Activated CD4-positive, alpha-beta T cell treated with anti-CD3 and anti-CD28 coated beads for 36 hours (primary cell): ENCODE measurements at regions not wholly inside any gene's neighbourhood (a gene's known extent, or its start where the extent isn't known, plus 50 kb on each side); places are given as distances from the start of the nearest gene placed in this dataset.

Experiments
- ATAC-seq: fragments of 200-7000 bp; cut with Tn5 transposase; one replicate; pipeline ENCODE4 v1.10.0; 2021; ENCODE audit warnings: mild to moderate bottlenecking, moderate library complexity
- CTCF ChIA-PET: fragments of 350-600 bp; sonication (Branson Sonifier 250); formaldehyde crosslinking; loops from one replicate; lab custom pipeline; 2021; ENCODE audit warnings: antibody characterized with exemption; lab: Charles Lee
- POLR2A ChIA-PET: fragments of 350-600 bp; sonication (Branson Sonifier 250); formaldehyde crosslinking; loops from one replicate; lab custom pipeline; 2021; ENCODE audit warnings: antibody characterized with exemption, inconsistent platforms; lab: Charles Lee
- DNase-seq: peaks from one replicate; pipeline ENCODE4 v3.0.0-alpha.2; 2020
- H3K27ac Mint-ChIP-seq: one replicate; pipeline ENCODE4 v1.8.0; 2021; ENCODE audit warnings: mixed read lengths
- H3K27me3 Mint-ChIP-seq: one replicate; pipeline ENCODE4 v1.8.0; 2021; ENCODE audit warnings: mixed read lengths
- H3K36me3 Mint-ChIP-seq: one replicate; pipeline ENCODE4 v1.8.0; 2021; ENCODE audit warnings: low read depth, mixed read lengths
- H3K4me1 Mint-ChIP-seq: one replicate; pipeline ENCODE4 v1.8.0; 2021; ENCODE audit warnings: mixed read lengths
- H3K4me3 Mint-ChIP-seq: one replicate; pipeline ENCODE4 v1.8.0; 2021; ENCODE audit warnings: mild to moderate bottlenecking, moderate library complexity, mixed read lengths
- H3K9me3 Mint-ChIP-seq: one replicate; pipeline ENCODE4 v1.8.0; 2021; ENCODE audit warnings: low read depth, mixed read lengths
- intact Hi-C, 2 experiments: fragments of 100-400 bp; cut with DNase I in 1 of 2; cut with micrococcal nuclease in 1 of 2; formaldehyde crosslinking; loops; one replicate each; pipeline versions ENCODE4 v1.14.2 to v1.15.1; 2022 to 2024; cut with DNase I, micrococcal nuclease

- DNase-seq: no peak
- ChIA-PET CTCF (interaction anchor here (0.8 to 1.1 kb wide), 2 partner anchors 18 to 69 kb away, joined by 3 read pairs; no protein-coding TSS in a partner anchor), POLR2A (no interaction called here)
- H3K27me3 Mint-ChIP-seq: no peaks in the 10 kb centered on the region
- no peaks in the 10 kb centered on the region for H3K36me3 Mint-ChIP-seq
- no peak overlapping the region for H3K4me3 Mint-ChIP-seq
- H3K9me3 Mint-ChIP-seq: no peaks in the 10 kb centered on the region
- ATAC-seq: no peak
- H3K4me1 Mint-ChIP-seq: peaks cover 12% of the 10 kb centered on the region
- no peak overlapping the region for H3K27ac Mint-ChIP-seq
- intact Hi-C loops: no loop called here
Measured at GRCh38 chr10:60623627-60624026, 154.7 kb upstream of the CDK1 start.

GRCh38 chr10:60621018-60621417 is 157.3 kb upstream of the CDK1 start:
- no peaks in the 10 kb centered on the region for H3K36me3 Mint-ChIP-seq
- ATAC-seq (no peak), DNase-seq (no peak)
- CTCF ChIA-PET: interaction anchor here (1.5 kb wide), 1 partner anchor 8 kb away, joined by 4 read pairs; no protein-coding TSS in a partner anchor
- no peak overlapping the region for H3K27ac Mint-ChIP-seq
- H3K4me3 Mint-ChIP-seq: no peak overlapping the region
- no peaks in the 10 kb centered on the region for H3K27me3 Mint-ChIP-seq
- POLR2A ChIA-PET: no interaction called here
- intact Hi-C loops: no loop called here
- peaks cover 23% of the 10 kb centered on the region for H3K4me1 Mint-ChIP-seq
- no peaks in the 10 kb centered on the region for H3K9me3 Mint-ChIP-seq

- no peaks in the 10 kb centered on the region for H3K9me3 Mint-ChIP-seq
- no peak for ATAC-seq
- no peak overlapping the region for H3K27ac Mint-ChIP-seq
- H3K4me1 Mint-ChIP-seq: peaks cover 21% of the 10 kb centered on the region
- intact Hi-C loops: no loop called here
- ChIA-PET POLR2A (no interaction called here), CTCF (interaction anchor here (0.8 kb wide), 1 partner anchor 21 kb away, joined by 3 read pairs; no protein-coding TSS in a partner anchor)
- DNase-seq: no peak
- H3K4me3 Mint-ChIP-seq: no peak overlapping the region
- H3K36me3 Mint-ChIP-seq: no peaks in the 10 kb centered on the region
- no peaks in the 10 kb centered on the region for H3K27me3 Mint-ChIP-seq
Measured at GRCh38 chr10:60618861-60619260, 159.4 kb upstream of the CDK1 start.

GRCh38 chr10:60615541-60615940 is 162.7 kb upstream of the CDK1 start:
- H3K36me3 Mint-ChIP-seq: peaks cover 2% of the 10 kb centered on the region
- ChIA-PET POLR2A (no interaction called here), CTCF (interaction anchor here (0.6 kb wide), 1 partner anchor 19 kb away, joined by 3 read pairs; no protein-coding TSS in a partner anchor)
- no peak overlapping the region for H3K27ac Mint-ChIP-seq
- ATAC-seq: no peak
- no peaks in the 10 kb centered on the region for H3K9me3 Mint-ChIP-seq
- H3K4me3 Mint-ChIP-seq: no peak overlapping the region
- peaks cover 37% of the 10 kb centered on the region for H3K4me1 Mint-ChIP-seq
- DNase-seq: no peak
- no peaks in the 10 kb centered on the region for H3K27me3 Mint-ChIP-seq
- intact Hi-C loops: no loop called here

GRCh38 chr10:60614363-60614762 is 163.9 kb upstream of the CDK1 start:
- no peaks in the 10 kb centered on the region for H3K27me3 Mint-ChIP-seq
- DNase-seq: no peak
- peaks cover 2% of the 10 kb centered on the region for H3K36me3 Mint-ChIP-seq
- no peaks in the 10 kb centered on the region for H3K9me3 Mint-ChIP-seq
- H3K4me1 Mint-ChIP-seq: peaks cover 39% of the 10 kb centered on the region
- ChIA-PET POLR2A (no interaction called here), CTCF (interaction anchor here (1.3 to 1.4 kb wide), 2 partner anchors 10 to 18 kb away, joined by 4 to 5 read pairs; no protein-coding TSS in a partner anchor)
- H3K27ac Mint-ChIP-seq: no peak overlapping the region
- no peak overlapping the region for H3K4me3 Mint-ChIP-seq
- intact Hi-C loops: no loop called here
- no peak for ATAC-seq

- Mint-ChIP-seq H3K36me3 (peaks cover 2% of the 10 kb centered on the region), H3K9me3 (no peaks in the 10 kb centered on the region), H3K4me3 (no peak overlapping the region), H3K27ac (no peak overlapping the region), H3K4me1 (peaks cover 36% of the 10 kb centered on the region), H3K27me3 (no peaks in the 10 kb centered on the region)
- ATAC-seq: no peak
- POLR2A ChIA-PET: no interaction called here
- CTCF ChIA-PET: interaction anchor here (1.1 to 1.3 kb wide), 2 partner anchors 9 kb away, joined by 3 to 5 read pairs; no protein-coding TSS in a partner anchor
- intact Hi-C loops: no loop called here
- no peak for DNase-seq
Measured at GRCh38 chr10:60613434-60613833, 164.8 kb upstream of the CDK1 start.

GRCh38 chr10:60611291-60611747 is 167.0 kb upstream of the CDK1 start:
- H3K9me3 Mint-ChIP-seq: no peaks in the 10 kb centered on the region
- peak overlapping the region; percentile 66 for H3K27ac Mint-ChIP-seq
- ATAC-seq (peak; percentile 93), DNase-seq (peak; percentile 55)
- peak overlapping the region; percentile 26 for H3K4me3 Mint-ChIP-seq
- H3K36me3 Mint-ChIP-seq: peaks cover 2% of the 10 kb centered on the region
- intact Hi-C loops: loop anchor here (1.0 to 2.0 kb wide), 4 partner anchors 15 to 74 kb away; no protein-coding TSS in a partner anchor
- ChIA-PET POLR2A (no interaction called here), CTCF (no interaction called here)
- no peaks in the 10 kb centered on the region for H3K27me3 Mint-ChIP-seq
- H3K4me1 Mint-ChIP-seq: peaks cover 35% of the 10 kb centered on the region

GRCh38 chr10:60607372-60607771 is 170.9 kb upstream of the CDK1 start:
- DNase-seq (no peak), ATAC-seq (no peak)
- peaks cover 2% of the 10 kb centered on the region for H3K36me3 Mint-ChIP-seq
- ChIA-PET POLR2A (no interaction called here), CTCF (interaction anchor here (0.5 to 2.0 kb wide), 6 partner anchors 10 to 374 kb away, joined by 3 to 7 read pairs (median 4); no protein-coding TSS in a partner anchor)
- H3K9me3 Mint-ChIP-seq: no peaks in the 10 kb centered on the region
- H3K4me1 Mint-ChIP-seq: peaks cover 44% of the 10 kb centered on the region
- intact Hi-C loops: no loop called here
- no peaks in the 10 kb centered on the region for H3K27me3 Mint-ChIP-seq
- no peak overlapping the region for H3K4me3 Mint-ChIP-seq
- H3K27ac Mint-ChIP-seq: no peak overlapping the region

- Mint-ChIP-seq H3K4me1 (peaks cover 37% of the 10 kb centered on the region), H3K4me3 (no peak overlapping the region), H3K9me3 (no peaks in the 10 kb centered on the region), H3K36me3 (peaks cover under 1% of the 10 kb centered on the region), H3K27ac (peak overlapping the region; percentile 41), H3K27me3 (no peaks in the 10 kb centered on the region)
- POLR2A ChIA-PET: interaction anchor here (0.6 kb wide), 1 partner anchor 1174 kb away, joined by 3 read pairs; no protein-coding TSS in a partner anchor
- intact Hi-C loops: no loop called here
- CTCF ChIA-PET: interaction anchor here (0.6 to 2.0 kb wide), 7 partner anchors 9 to 769 kb away, joined by 3 to 7 read pairs (median 3); no protein-coding TSS in a partner anchor
- DNase-seq (no peak), ATAC-seq (peak; percentile 30)
Measured at GRCh38 chr10:60606343-60607080, 171.8 kb upstream of the CDK1 start.

GRCh38 chr10:60605476-60605875 is 172.8 kb upstream of the CDK1 start:
- H3K4me1 Mint-ChIP-seq: peaks cover 28% of the 10 kb centered on the region
- ChIA-PET POLR2A (no interaction called here), CTCF (interaction anchor here (1.0 to 2.0 kb wide), 6 partner anchors 9 to 40 kb away, joined by 3 to 7 read pairs (median 4); no protein-coding TSS in a partner anchor)
- DNase-seq: no peak
- H3K36me3 Mint-ChIP-seq: no peaks in the 10 kb centered on the region
- no peak for ATAC-seq
- intact Hi-C loops: no loop called here
- H3K27ac Mint-ChIP-seq: no peak overlapping the region
- H3K27me3 Mint-ChIP-seq: no peaks in the 10 kb centered on the region
- H3K4me3 Mint-ChIP-seq: no peak overlapping the region
- no peaks in the 10 kb centered on the region for H3K9me3 Mint-ChIP-seq

- ChIA-PET POLR2A (no interaction called here), CTCF (interaction anchor here (0.9 to 1.9 kb wide), 4 partner anchors 10 to 159 kb away, joined by 3 to 5 read pairs (median 4); no protein-coding TSS in a partner anchor)
- H3K27me3 Mint-ChIP-seq: no peaks in the 10 kb centered on the region
- H3K27ac Mint-ChIP-seq: no peak overlapping the region
- no peaks in the 10 kb centered on the region for H3K9me3 Mint-ChIP-seq
- H3K4me1 Mint-ChIP-seq: peaks cover 27% of the 10 kb centered on the region
- DNase-seq: no peak
- intact Hi-C loops: no loop called here
- no peaks in the 10 kb centered on the region for H3K36me3 Mint-ChIP-seq
- no peak for ATAC-seq
- no peak overlapping the region for H3K4me3 Mint-ChIP-seq
Measured at GRCh38 chr10:60604342-60604741, 173.9 kb upstream of the CDK1 start.
